ENCODE measurements at regions not wholly inside any gene's neighbourhood (a gene's known extent, or its start where the extent isn't known, plus 50 kb on each side); places are given as distances from the start of the nearest gene placed in this dataset.

- peak; percentile 40 for TF ChIP-seq PRDM10 (tag by site-specific recombination; IDR thresholded peaks at IDR 0.05)
- no peak for TF ChIP-seq ZNF785 (tag by site-specific recombination; IDR thresholded peaks at IDR 0.05)
- no peak for TF ChIP-seq ZNF148 (tag by site-specific recombination; IDR thresholded peaks at IDR 0.05; ENCODE audit: borderline replicate concordance)
- no peak for TF ChIP-seq ZNF146 (tag by site-specific recombination; IDR thresholded peaks at IDR 0.05)
- no peak for TF ChIP-seq KLF17 (tag by site-specific recombination; IDR thresholded peaks at IDR 0.05)
- no peak for TF ChIP-seq ZBTB10 (tag by site-specific recombination; IDR thresholded peaks at IDR 0.05)
- TF ChIP-seq ZNF518A (tag by site-specific recombination; conservative IDR thresholded peaks at IDR 0.05; ENCODE audit: low read depth), result no peak
- no peak for TF ChIP-seq ZNF292 (tag by site-specific recombination; IDR thresholded peaks at IDR 0.05; ENCODE audit: borderline replicate concordance, low read depth)
- no peak for TF ChIP-seq GLI4 (tag by site-specific recombination; IDR thresholded peaks at IDR 0.05)
- no peak for TF ChIP-seq ZNF76 (tag by site-specific recombination; IDR thresholded peaks at IDR 0.05; ENCODE audit: borderline replicate concordance, low read depth)
- no peak for TF ChIP-seq ZNF544 (tag by site-specific recombination; IDR thresholded peaks at IDR 0.05)
- TF ChIP-seq ZNF398 (tag by site-specific recombination; IDR thresholded peaks at IDR 0.05), result no peak
- no peak for TF ChIP-seq ZNF24 (tag by site-specific recombination; IDR thresholded peaks at IDR 0.05)
- no peak for TF ChIP-seq BCL6B (tag by site-specific recombination; IDR thresholded peaks at IDR 0.05)
- TF ChIP-seq ZNF548 (tag by site-specific recombination; IDR thresholded peaks at IDR 0.05), result no peak
- no peak for TF ChIP-seq KLF8 (tag by site-specific recombination; IDR thresholded peaks at IDR 0.05)
- 0 out of 2 replicates have a peak, but pooled peaks have one; percentile 3 for TF ChIP-seq CTCF (tag by site-specific recombination; IDR thresholded peaks at IDR 0.05)
- TF ChIP-seq SP7 (tag by site-specific recombination; IDR thresholded peaks at IDR 0.05), result no peak
- no peak for TF ChIP-seq ZNF670 (tag by site-specific recombination; IDR thresholded peaks at IDR 0.05; ENCODE audit: low read depth)
Observed at GRCh38 chr6:14211562-14211942, 94.0 kb downstream of the CD83 start (continued).
